WTC11 (cell line): ENCODE measurements at regions not wholly inside any gene's neighbourhood (a gene's known extent, or its start where the extent isn't known, plus 50 kb on each side); places are given as distances from the start of the nearest gene placed in this dataset.
"Not testable (repeated sequence)": the region's sequence is repeated elsewhere in the genome, so short reads cannot be mapped to it uniquely, and the experiment has no call there.

Experiments used
- ATAC-seq: fragments of 200-7000 bp; cut with Tn5 transposase; 2 replicates; pipeline ENCODE4 v1.10.0; 2021; ENCODE audit warnings: mild to moderate bottlenecking, moderate library complexity
- CTCF ChIA-PET: fragments of 300-600 bp; sonication (Branson Sonifier 250); formaldehyde crosslinking; loops from one replicate; lab custom pipeline; 2021; ENCODE audit warnings: antibody characterized with exemption; lab: Charles Lee
- POLR2A ChIA-PET: fragments of 350-600 bp; sonication (Branson Sonifier 250); formaldehyde crosslinking; loops from one replicate; lab custom pipeline; 2021; ENCODE audit warnings: antibody characterized with exemption; lab: Charles Lee
- DNase-seq: peaks from one replicate; pipeline ENCODE4 v3.0.0; 2021; ENCODE audit warnings: low spot score
- H3K27ac Mint-ChIP-seq: 2 replicates; pipeline ENCODE4 v1.8.0; 2021; ENCODE audit warnings: mixed read lengths
- H3K27me3 Mint-ChIP-seq: 2 replicates; pipeline ENCODE4 v1.8.0; 2021; ENCODE audit warnings: low read depth, mild to moderate bottlenecking, moderate library complexity, mixed read lengths
- H3K36me3 Mint-ChIP-seq: 2 replicates; pipeline ENCODE4 v1.8.0; 2021; ENCODE audit warnings: mixed read lengths
- H3K4me1 Mint-ChIP-seq: 2 replicates; pipeline ENCODE4 v1.8.0; 2022; ENCODE audit warnings: mixed read lengths
- H3K4me3 Mint-ChIP-seq: 2 replicates; pipeline ENCODE4 v1.8.0; 2021; ENCODE audit warnings: mild to moderate bottlenecking, moderate library complexity, mixed read lengths
- H3K9me3 Mint-ChIP-seq: 2 replicates; pipeline ENCODE4 v1.8.0; 2021; ENCODE audit warnings: mixed read lengths
- ESRRA ChIP-seq: sonication (generic); formaldehyde crosslinking; IDR thresholded peaks from 2 replicates; pipeline ENCODE4 v1.8.1; 2022; ENCODE audit warnings: mild to moderate bottlenecking, missing genetic modification reagents, borderline replicate concordance
- IRF2 ChIP-seq: sonication (generic); formaldehyde crosslinking; IDR thresholded peaks from 2 replicates; pipeline ENCODE4 v1.8.0; 2022; ENCODE audit warnings: low read depth, missing genetic modification reagents, borderline replicate concordance
- MYBL2 ChIP-seq: sonication (generic); formaldehyde crosslinking; IDR thresholded peaks from 2 replicates; pipeline ENCODE4 v1.8.1; 2023; ENCODE audit warnings: mild to moderate bottlenecking, moderate library complexity, missing genetic modification reagents
- NFATC4 ChIP-seq: fragments of 250-450 bp; sonication (Bioruptor Pico); IDR thresholded peaks from 2 replicates; pipeline ENCODE4 v1.9.0; 2021; ENCODE audit warnings: mild to moderate bottlenecking
- NFYB ChIP-seq: sonication (generic); formaldehyde crosslinking; conservative IDR thresholded peaks from 2 replicates; pipeline ENCODE4 v1.8.0; 2022; ENCODE audit warnings: low read depth, missing genetic modification reagents
- SMAD4 ChIP-seq: sonication (generic); formaldehyde crosslinking; IDR thresholded peaks from 2 replicates; pipeline ENCODE4 v1.8.0; 2022; ENCODE audit warnings: mild to moderate bottlenecking, missing genetic modification reagents
- ZNF138 ChIP-seq: sonication (generic); formaldehyde crosslinking; conservative IDR thresholded peaks from 2 replicates; pipeline ENCODE4 v1.8.1; 2022; ENCODE audit warnings: mild to moderate bottlenecking, moderate library complexity, missing genetic modification reagents
- ZNF219 ChIP-seq: sonication (generic); formaldehyde crosslinking; IDR thresholded peaks from 2 replicates; pipeline ENCODE4 v1.8.0; 2023; ENCODE audit warnings: missing genetic modification reagents, mild to moderate bottlenecking, borderline replicate concordance
- ZNF423 ChIP-seq: fragments of 250-450 bp; sonication (Bioruptor Pico); IDR thresholded peaks from 2 replicates; pipeline ENCODE4 v2.1.2; 2022; ENCODE audit warnings: mild to moderate bottlenecking, moderate library complexity
- TF ChIP-seq, protein P1 (sequence below): fragments of 250-450 bp; sonication (Bioruptor Pico); IDR thresholded peaks from 2 replicates; pipeline ENCODE4 v1.8.0; 2021; ENCODE audit warnings: mild to moderate bottlenecking
- TF ChIP-seq, protein P2 (sequence below): sonication (generic); formaldehyde crosslinking; IDR thresholded peaks from 2 replicates; pipeline ENCODE4 v1.8.0; 2023; ENCODE audit warnings: mild to moderate bottlenecking, missing genetic modification reagents
- TF ChIP-seq, protein P3 (sequence below): sonication (generic); formaldehyde crosslinking; IDR thresholded peaks from 2 replicates; pipeline ENCODE4 v1.8.0; 2023; ENCODE audit warnings: missing genetic modification reagents, mild to moderate bottlenecking, borderline replicate concordance
- TF ChIP-seq, protein P4 (sequence below): sonication (generic); formaldehyde crosslinking; IDR thresholded peaks from 2 replicates; pipeline ENCODE4 v1.8.0; 2022; ENCODE audit warnings: mild to moderate bottlenecking, missing genetic modification reagents
- TF ChIP-seq, protein P5 (sequence below): sonication (generic); formaldehyde crosslinking; conservative IDR thresholded peaks from 2 replicates; pipeline ENCODE4 v1.8.1; 2023; ENCODE audit warnings: mild to moderate bottlenecking, low read depth, missing genetic modification reagents, moderate library complexity
- TF ChIP-seq, protein P6 (sequence below): fragments of 250-450 bp; sonication (Bioruptor Pico); conservative IDR thresholded peaks from 2 replicates; pipeline ENCODE4 v1.9.0; 2021; ENCODE audit warnings: mild to moderate bottlenecking

DNA sequence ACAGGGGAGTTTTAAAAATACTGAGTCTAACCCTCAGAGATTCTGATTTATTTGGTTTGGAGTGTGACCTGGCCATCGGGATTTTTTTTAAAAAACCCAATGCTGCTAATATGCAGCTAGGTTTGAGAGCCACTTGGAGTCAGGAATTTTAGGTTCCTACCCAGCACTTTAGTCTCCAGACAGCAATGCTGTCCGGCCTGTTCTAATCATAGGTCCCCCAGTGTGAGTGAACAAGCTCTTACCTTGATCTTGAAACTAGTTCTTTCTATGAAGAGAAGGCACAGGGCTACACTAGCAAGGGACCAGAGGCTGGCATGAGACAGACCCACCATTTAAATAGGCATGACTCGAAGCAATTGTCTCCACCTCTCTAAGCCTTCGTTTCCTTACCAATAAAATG lies 103.5 kb downstream of the SMIM20 start:
- Mint-ChIP-seq H3K27ac (no peak overlapping the region), H3K36me3 (peaks cover 4% of the 10 kb centered on the region; the same call in 1 of the 2 replicates), H3K27me3 (peaks cover 4% of the 10 kb centered on the region), H3K9me3 (peaks cover 15% of the 10 kb centered on the region), H3K4me3 (no peak overlapping the region), H3K4me1 (peaks cover 25% of the 10 kb centered on the region)
- POLR2A ChIA-PET: no interaction called here
- ATAC-seq (no peak), DNase-seq (no peak)
- CTCF ChIA-PET: no interaction called here
- TF ChIP-seq ZNF138 (CRISPR knock-in tag) (no peak), ESRRA (CRISPR knock-in tag) (no peak), NFATC4 (CRISPR knock-in tag) (no peak)
- TF ChIP-seq, protein P1, sequence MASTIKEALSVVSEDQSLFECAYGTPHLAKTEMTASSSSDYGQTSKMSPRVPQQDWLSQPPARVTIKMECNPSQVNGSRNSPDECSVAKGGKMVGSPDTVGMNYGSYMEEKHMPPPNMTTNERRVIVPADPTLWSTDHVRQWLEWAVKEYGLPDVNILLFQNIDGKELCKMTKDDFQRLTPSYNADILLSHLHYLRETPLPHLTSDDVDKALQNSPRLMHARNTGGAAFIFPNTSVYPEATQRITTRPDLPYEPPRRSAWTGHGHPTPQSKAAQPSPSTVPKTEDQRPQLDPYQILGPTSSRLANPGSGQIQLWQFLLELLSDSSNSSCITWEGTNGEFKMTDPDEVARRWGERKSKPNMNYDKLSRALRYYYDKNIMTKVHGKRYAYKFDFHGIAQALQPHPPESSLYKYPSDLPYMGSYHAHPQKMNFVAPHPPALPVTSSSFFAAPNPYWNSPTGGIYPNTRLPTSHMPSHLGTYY (CRISPR knock-in tag): no peak

DNA sequence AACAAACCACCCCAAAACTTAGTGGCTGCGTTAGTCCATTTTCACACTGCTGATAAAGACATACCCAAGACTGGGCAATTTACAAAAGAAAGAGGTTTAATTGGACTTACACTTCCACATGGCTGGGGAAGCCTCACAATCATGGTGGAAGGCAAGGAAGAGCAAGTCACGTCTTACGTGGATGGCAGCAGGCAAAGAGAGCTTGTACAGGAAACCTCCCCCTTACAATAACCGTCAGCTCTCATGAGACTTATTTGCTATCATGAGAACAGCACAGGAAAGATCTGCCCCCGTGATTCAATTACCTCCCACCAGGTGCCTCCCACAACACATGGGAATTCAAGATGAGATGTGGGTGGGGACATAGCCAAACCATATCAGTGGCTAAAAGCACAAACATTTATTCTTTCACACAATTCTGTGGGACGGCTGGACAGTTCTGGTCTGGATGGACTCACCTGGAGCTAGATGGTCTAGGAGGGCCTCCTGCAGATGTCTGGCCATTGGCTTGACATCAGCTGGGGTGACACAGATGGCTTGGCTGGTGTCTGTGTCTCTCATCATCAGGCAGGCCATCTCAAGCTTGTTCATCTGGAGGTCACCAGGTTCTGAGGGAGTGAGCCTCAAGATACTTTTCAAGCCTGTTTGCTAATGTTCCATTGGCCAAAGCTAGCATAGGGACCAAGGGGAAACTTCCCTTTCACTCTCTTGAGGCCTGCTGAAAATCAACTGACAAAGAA lies 104.1 kb downstream of the SMIM20 start:
- ATAC-seq, H3K36me3 Mint-ChIP-seq, H3K4me3 Mint-ChIP-seq, H3K27me3 Mint-ChIP-seq, H3K27ac Mint-ChIP-seq, CTCF ChIA-PET, DNase-seq: not testable (repeated sequence)
- POLR2A ChIA-PET: interaction anchor here (0.9 kb wide), 1 partner anchor 12 kb away, joined by 3 read pairs; no protein-coding TSS in a partner anchor
- Mint-ChIP-seq H3K9me3 (peaks cover 15% of the 10 kb centered on the region), H3K4me1 (peaks cover 30% of the 10 kb centered on the region)

DNA sequence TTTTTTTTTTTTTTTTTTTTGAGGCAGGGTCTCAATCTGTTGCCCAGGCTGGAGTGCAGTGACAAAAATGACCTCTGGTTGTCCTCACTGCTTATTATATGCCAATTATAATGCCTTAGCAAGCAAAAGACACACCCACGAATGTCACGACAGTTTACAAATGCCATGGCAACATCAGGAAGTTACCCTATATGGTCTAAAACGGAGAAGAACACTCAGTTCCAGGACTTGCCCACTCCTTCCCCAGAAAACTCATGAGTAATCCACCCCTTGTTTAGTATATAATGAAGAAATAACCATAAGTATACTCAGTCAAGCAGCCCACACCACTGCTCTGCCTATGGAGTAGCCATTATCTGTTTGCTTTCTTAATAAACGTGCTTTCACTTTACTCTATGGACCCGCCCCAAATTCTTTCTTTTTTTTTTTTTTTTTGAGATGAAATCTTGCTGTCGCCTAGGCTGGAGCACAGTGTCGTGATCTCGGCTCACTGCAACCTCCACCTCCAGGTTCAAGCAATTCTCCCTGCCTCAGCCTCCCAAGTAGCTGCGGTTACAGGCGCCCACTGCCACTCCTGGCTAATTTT lies 106.2 kb downstream of the SMIM20 start:
- Mint-ChIP-seq H3K27me3 (no peaks in the 10 kb centered on the region; the same call in 1 of the 2 replicates), H3K27ac (no peak overlapping the region), H3K36me3 (peaks cover 4% of the 10 kb centered on the region; the same call in 1 of the 2 replicates), H3K4me1 (peaks cover 20% of the 10 kb centered on the region), H3K4me3 (no peak overlapping the region), H3K9me3 (peaks cover 15% of the 10 kb centered on the region)
- DNase-seq: no peak
- ChIA-PET POLR2A (interaction anchor here (0.7 kb wide), 1 partner anchor 309 kb away, joined by 5 read pairs; no protein-coding TSS in a partner anchor), CTCF (no interaction called here)
- no peak for ATAC-seq
- TF ChIP-seq ZNF423 (CRISPR knock-in tag) (no peak), SMAD4 (CRISPR knock-in tag) (no peak), NFYB (CRISPR knock-in tag) (no peak), IRF2 (CRISPR knock-in tag) (no peak), MYBL2 (CRISPR knock-in tag) (no peak), ZNF219 (no peak)
- TF ChIP-seq, protein P2, sequence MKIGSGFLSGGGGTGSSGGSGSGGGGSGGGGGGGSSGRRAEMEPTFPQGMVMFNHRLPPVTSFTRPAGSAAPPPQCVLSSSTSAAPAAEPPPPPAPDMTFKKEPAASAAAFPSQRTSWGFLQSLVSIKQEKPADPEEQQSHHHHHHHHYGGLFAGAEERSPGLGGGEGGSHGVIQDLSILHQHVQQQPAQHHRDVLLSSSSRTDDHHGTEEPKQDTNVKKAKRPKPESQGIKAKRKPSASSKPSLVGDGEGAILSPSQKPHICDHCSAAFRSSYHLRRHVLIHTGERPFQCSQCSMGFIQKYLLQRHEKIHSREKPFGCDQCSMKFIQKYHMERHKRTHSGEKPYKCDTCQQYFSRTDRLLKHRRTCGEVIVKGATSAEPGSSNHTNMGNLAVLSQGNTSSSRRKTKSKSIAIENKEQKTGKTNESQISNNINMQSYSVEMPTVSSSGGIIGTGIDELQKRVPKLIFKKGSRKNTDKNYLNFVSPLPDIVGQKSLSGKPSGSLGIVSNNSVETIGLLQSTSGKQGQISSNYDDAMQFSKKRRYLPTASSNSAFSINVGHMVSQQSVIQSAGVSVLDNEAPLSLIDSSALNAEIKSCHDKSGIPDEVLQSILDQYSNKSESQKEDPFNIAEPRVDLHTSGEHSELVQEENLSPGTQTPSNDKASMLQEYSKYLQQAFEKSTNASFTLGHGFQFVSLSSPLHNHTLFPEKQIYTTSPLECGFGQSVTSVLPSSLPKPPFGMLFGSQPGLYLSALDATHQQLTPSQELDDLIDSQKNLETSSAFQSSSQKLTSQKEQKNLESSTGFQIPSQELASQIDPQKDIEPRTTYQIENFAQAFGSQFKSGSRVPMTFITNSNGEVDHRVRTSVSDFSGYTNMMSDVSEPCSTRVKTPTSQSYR (CRISPR knock-in tag): no peak
- TF ChIP-seq, protein P3, sequence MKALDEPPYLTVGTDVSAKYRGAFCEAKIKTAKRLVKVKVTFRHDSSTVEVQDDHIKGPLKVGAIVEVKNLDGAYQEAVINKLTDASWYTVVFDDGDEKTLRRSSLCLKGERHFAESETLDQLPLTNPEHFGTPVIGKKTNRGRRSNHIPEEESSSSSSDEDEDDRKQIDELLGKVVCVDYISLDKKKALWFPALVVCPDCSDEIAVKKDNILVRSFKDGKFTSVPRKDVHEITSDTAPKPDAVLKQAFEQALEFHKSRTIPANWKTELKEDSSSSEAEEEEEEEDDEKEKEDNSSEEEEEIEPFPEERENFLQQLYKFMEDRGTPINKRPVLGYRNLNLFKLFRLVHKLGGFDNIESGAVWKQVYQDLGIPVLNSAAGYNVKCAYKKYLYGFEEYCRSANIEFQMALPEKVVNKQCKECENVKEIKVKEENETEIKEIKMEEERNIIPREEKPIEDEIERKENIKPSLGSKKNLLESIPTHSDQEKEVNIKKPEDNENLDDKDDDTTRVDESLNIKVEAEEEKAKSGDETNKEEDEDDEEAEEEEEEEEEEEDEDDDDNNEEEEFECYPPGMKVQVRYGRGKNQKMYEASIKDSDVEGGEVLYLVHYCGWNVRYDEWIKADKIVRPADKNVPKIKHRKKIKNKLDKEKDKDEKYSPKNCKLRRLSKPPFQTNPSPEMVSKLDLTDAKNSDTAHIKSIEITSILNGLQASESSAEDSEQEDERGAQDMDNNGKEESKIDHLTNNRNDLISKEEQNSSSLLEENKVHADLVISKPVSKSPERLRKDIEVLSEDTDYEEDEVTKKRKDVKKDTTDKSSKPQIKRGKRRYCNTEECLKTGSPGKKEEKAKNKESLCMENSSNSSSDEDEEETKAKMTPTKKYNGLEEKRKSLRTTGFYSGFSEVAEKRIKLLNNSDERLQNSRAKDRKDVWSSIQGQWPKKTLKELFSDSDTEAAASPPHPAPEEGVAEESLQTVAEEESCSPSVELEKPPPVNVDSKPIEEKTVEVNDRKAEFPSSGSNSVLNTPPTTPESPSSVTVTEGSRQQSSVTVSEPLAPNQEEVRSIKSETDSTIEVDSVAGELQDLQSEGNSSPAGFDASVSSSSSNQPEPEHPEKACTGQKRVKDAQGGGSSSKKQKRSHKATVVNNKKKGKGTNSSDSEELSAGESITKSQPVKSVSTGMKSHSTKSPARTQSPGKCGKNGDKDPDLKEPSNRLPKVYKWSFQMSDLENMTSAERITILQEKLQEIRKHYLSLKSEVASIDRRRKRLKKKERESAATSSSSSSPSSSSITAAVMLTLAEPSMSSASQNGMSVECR (CRISPR knock-in tag): no peak
- TF ChIP-seq, protein P4, sequence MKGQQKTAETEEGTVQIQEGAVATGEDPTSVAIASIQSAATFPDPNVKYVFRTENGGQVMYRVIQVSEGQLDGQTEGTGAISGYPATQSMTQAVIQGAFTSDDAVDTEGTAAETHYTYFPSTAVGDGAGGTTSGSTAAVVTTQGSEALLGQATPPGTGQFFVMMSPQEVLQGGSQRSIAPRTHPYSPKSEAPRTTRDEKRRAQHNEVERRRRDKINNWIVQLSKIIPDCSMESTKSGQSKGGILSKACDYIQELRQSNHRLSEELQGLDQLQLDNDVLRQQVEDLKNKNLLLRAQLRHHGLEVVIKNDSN: no peak
- TF ChIP-seq, protein P5, sequence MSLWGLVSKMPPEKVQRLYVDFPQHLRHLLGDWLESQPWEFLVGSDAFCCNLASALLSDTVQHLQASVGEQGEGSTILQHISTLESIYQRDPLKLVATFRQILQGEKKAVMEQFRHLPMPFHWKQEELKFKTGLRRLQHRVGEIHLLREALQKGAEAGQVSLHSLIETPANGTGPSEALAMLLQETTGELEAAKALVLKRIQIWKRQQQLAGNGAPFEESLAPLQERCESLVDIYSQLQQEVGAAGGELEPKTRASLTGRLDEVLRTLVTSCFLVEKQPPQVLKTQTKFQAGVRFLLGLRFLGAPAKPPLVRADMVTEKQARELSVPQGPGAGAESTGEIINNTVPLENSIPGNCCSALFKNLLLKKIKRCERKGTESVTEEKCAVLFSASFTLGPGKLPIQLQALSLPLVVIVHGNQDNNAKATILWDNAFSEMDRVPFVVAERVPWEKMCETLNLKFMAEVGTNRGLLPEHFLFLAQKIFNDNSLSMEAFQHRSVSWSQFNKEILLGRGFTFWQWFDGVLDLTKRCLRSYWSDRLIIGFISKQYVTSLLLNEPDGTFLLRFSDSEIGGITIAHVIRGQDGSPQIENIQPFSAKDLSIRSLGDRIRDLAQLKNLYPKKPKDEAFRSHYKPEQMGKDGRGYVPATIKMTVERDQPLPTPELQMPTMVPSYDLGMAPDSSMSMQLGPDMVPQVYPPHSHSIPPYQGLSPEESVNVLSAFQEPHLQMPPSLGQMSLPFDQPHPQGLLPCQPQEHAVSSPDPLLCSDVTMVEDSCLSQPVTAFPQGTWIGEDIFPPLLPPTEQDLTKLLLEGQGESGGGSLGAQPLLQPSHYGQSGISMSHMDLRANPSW (CRISPR knock-in tag): no peak
- TF ChIP-seq, protein P6, sequence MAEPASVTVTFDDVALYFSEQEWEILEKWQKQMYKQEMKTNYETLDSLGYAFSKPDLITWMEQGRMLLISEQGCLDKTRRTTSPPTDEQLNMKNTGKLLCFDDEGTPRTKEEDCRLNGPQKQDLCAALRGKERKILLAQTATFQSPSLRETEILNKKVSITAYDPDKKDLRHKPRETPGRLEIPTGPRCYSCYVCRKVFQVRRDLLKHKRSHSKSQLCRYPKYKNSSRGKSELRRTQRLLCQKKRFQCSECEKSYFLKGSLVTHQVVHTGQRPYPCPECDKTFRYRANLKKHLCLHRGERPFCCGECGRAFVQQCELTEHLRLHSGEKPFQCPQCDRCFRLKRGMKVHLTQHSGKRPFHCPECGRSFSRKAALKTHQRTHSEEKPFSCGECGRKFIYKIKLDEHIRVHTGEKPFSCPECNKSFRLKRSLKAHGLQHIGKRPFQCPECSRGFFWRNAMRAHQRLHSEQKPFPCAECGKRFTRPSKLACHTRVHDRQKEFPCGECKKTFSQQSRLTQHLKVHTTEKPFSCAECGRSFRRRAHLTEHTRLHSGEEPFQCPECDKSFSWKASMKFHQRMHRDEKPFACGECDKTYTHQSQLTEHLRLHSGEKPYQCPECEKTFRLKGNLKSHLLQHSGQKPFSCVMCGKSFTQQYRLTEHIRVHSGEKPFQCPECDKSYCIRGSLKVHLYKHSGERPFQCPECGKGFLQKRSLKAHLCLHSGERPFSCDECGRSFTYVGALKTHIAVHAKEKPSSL (CRISPR knock-in tag): no peak
